ENCODE measurements at regions not wholly inside any gene's neighbourhood (a gene's known extent, or its start where the extent isn't known, plus 50 kb on each side); places are given as distances from the start of the nearest gene placed in this dataset.

- dilution Hi-C loops (cut with MboI; ENCODE audit: extremely low pct_ligation_motif_present, low sequenced_read_pairs), result no loop called here
- DNase-seq (ENCODE audit: low read depth, low spot score), result no peak
- no peak overlapping the region for H2AFZ ChIP-seq (ENCODE audit: control insufficient read depth, low read length)
Measured at GRCh38 chr10:53744746-53745145, 972.2 kb upstream of the MBL2 start.

GRCh38 chr10:53744176-53744575 lies 971.6 kb upstream of the MBL2 start:
- H3K9ac ChIP-seq (ENCODE audit: control insufficient read depth, extremely low read depth, insufficient read depth, low read length), result no peak overlapping the region
- no peak for TF ChIP-seq EZH2 (IDR thresholded peaks at IDR 0.05; ENCODE audit: low read length)
- TF ChIP-seq CTCF (optimal IDR thresholded peaks at IDR 0.05 in 1 of 3, IDR thresholded peaks at IDR 0.05 in 1 of 3, conservative IDR thresholded peaks at IDR 0.05 in 1 of 3; ENCODE audit: extremely low read depth in 1 of 3, insufficient read depth in 2 of 3, low read length in 3 of 3), result no peak
- no peak overlapping the region for H3K4me2 ChIP-seq (ENCODE audit: control insufficient read depth, extremely low read depth, insufficient read depth, low read depth, low read length)
- no peak for FAIRE-seq
- dilution Hi-C loops (cut with MboI; ENCODE audit: extremely low pct_ligation_motif_present, low sequenced_read_pairs), result no loop called here
- no peak overlapping the region for H3K27ac ChIP-seq (ENCODE audit: control insufficient read depth, insufficient read depth, low read length)
- H3K4me1 ChIP-seq (ENCODE audit: control insufficient read depth, extremely low read depth, insufficient read depth, low read length), result no peaks in the 10 kb centered on the region
- H3K36me3 ChIP-seq (ENCODE audit: control insufficient read depth in 2 of 2, extremely low read depth in 1 of 2, insufficient read depth in 2 of 2, low read length in 2 of 2), result no peaks in the 10 kb centered on the region
- no peak overlapping the region for H3K4me3 ChIP-seq (ENCODE audit: control insufficient read depth in 2 of 3, extremely low read depth in 1 of 3, insufficient read depth in 2 of 3, low read depth in 1 of 3, low read length in 3 of 3)
- H2AFZ ChIP-seq (ENCODE audit: control insufficient read depth, low read length), result no peak overlapping the region
- no peaks in the 10 kb centered on the region for H3K79me2 ChIP-seq (ENCODE audit: control insufficient read depth, insufficient read depth, low read length)
- DNase-seq (ENCODE audit: low read depth, low spot score), result no peak
- no peaks in the 10 kb centered on the region for H3K9me3 ChIP-seq (ENCODE audit: control insufficient read depth, low read depth, low read length)
- H4K20me1 ChIP-seq (ENCODE audit: control insufficient read depth, extremely low read depth, insufficient read depth, low read length), result no peaks in the 10 kb centered on the region
- no peaks in the 10 kb centered on the region for H3K27me3 ChIP-seq (ENCODE audit: control insufficient read depth, extremely low read depth, insufficient read depth, low read length)
- H3K9me1 ChIP-seq (ENCODE audit: control insufficient read depth, extremely low read depth, insufficient read depth, low read length), result no peaks in the 10 kb centered on the region

More at GRCh38 chr10:53744746-53745145, 972.2 kb upstream of the MBL2 start:
- no peaks in the 10 kb centered on the region for H4K20me1 ChIP-seq (ENCODE audit: control insufficient read depth, extremely low read depth, insufficient read depth, low read length)
- H3K4me2 ChIP-seq (ENCODE audit: control insufficient read depth, extremely low read depth, insufficient read depth, low read depth, low read length), result no peak overlapping the region
- no peaks in the 10 kb centered on the region for H3K9me3 ChIP-seq (ENCODE audit: control insufficient read depth, low read depth, low read length)
- FAIRE-seq, result no peak
- no peaks in the 10 kb centered on the region for H3K79me2 ChIP-seq (ENCODE audit: control insufficient read depth, insufficient read depth, low read length)
- no peaks in the 10 kb centered on the region for H3K36me3 ChIP-seq (ENCODE audit: control insufficient read depth in 2 of 2, extremely low read depth in 1 of 2, insufficient read depth in 2 of 2, low read length in 2 of 2)
- no peaks in the 10 kb centered on the region for H3K9me1 ChIP-seq (ENCODE audit: control insufficient read depth, extremely low read depth, insufficient read depth, low read length)
- H3K27me3 ChIP-seq (ENCODE audit: control insufficient read depth, extremely low read depth, insufficient read depth, low read length), result no peaks in the 10 kb centered on the region
- H3K4me3 ChIP-seq (ENCODE audit: control insufficient read depth in 2 of 3, extremely low read depth in 1 of 3, insufficient read depth in 2 of 3, low read depth in 1 of 3, low read length in 3 of 3), result no peak overlapping the region
- H3K9ac ChIP-seq (ENCODE audit: control insufficient read depth, extremely low read depth, insufficient read depth, low read length), result no peak overlapping the region
- H3K4me1 ChIP-seq (ENCODE audit: control insufficient read depth, extremely low read depth, insufficient read depth, low read length), result no peaks in the 10 kb centered on the region
- no peak for TF ChIP-seq CTCF (optimal IDR thresholded peaks at IDR 0.05 in 1 of 3, IDR thresholded peaks at IDR 0.05 in 1 of 3, conservative IDR thresholded peaks at IDR 0.05 in 1 of 3; ENCODE audit: extremely low read depth in 1 of 3, insufficient read depth in 2 of 3, low read length in 3 of 3)
- TF ChIP-seq EZH2 (IDR thresholded peaks at IDR 0.05; ENCODE audit: low read length), result no peak
- no peak overlapping the region for H3K27ac ChIP-seq (ENCODE audit: control insufficient read depth, insufficient read depth, low read length)
